ENCODE measurements at regions not wholly inside any gene's neighbourhood (a gene's known extent, or its start where the extent isn't known, plus 50 kb on each side); places are given as distances from the start of the nearest gene placed in this dataset.

DNA sequence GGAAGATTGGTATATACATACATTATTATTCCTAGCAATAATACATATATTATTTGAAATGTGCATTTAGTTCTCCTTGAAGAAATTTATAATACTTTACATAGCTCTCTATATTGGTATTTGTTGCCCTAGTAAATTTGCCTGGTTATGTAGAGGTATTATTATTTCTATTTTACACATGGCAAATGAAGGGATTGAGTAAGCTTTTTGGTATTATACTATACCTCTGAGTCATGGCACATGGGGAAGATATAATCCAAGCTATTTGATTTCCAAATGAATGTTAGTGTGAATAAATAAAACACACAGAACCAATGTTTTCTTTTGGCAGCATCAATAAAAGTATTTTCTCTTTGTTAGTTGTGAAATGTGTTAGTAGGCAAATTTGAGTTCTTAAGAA, 409.6 kb upstream of the SLC35B3 start:
- TF ChIP-seq RAD21 (IDR thresholded peaks at IDR 0.05; ENCODE audit: low read depth) (no peak), YY1 (IDR thresholded peaks at IDR 0.05; ENCODE audit: low read depth) (no peak), CEBPB (IDR thresholded peaks at IDR 0.05) (no peak), TAF1 (IDR thresholded peaks at IDR 0.05; ENCODE audit: low read depth) (no peak), EP300 (IDR thresholded peaks at IDR 0.05; ENCODE audit: borderline replicate concordance) (no peak)
- TF ChIP-seq, protein P1, sequence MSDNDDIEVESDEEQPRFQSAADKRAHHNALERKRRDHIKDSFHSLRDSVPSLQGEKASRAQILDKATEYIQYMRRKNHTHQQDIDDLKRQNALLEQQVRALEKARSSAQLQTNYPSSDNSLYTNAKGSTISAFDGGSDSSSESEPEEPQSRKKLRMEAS (IDR thresholded peaks at IDR 0.05), result no peak

All from Ishikawa (cell line).